SJSA1 (cell line): ENCODE measurements at regions not wholly inside any gene's neighbourhood (a gene's known extent, or its start where the extent isn't known, plus 50 kb on each side); places are given as distances from the start of the nearest gene placed in this dataset.

Source experiments
- DNase-seq, 2 experiments: peaks; one replicate each; pipeline ENCODE4 v3.0.0-alpha.2; 2015 to 2020; ENCODE audit warnings: low spot score in 2 of 2, low read depth in 1 of 2
- H3K27ac ChIP-seq: fragments of 250-450 bp; sonication (Bioruptor Pico); 2 replicates; pipeline ENCODE4 v1.5.1; 2020; ENCODE audit warnings: mild to moderate bottlenecking, moderate library complexity
- H3K27me3 ChIP-seq: fragments of 250-450 bp; sonication (Bioruptor Pico); replicated peaks from 2 replicates; pipeline ENCODE4 v1.5.1; 2020; ENCODE audit warnings: mild to moderate bottlenecking, moderate library complexity
- H3K36me3 ChIP-seq: fragments of 250-450 bp; sonication (Bioruptor Pico); 2 replicates; pipeline ENCODE4 v1.5.1; 2020; ENCODE audit warnings: mild to moderate bottlenecking
- H3K4me1 ChIP-seq: fragments of 250-450 bp; sonication (Bioruptor Pico); replicated peaks from 2 replicates; pipeline ENCODE4 v1.6.1; 2021; ENCODE audit warnings: mild to moderate bottlenecking
- H3K4me3 ChIP-seq: fragments of 250-450 bp; sonication (Bioruptor Pico); 2 replicates; pipeline ENCODE4 v1.5.1; 2020; ENCODE audit warnings: mild to moderate bottlenecking
- H3K9me3 ChIP-seq: fragments of 250-450 bp; sonication (Bioruptor Pico); replicated peaks from 2 replicates; pipeline ENCODE4 v1.5.1; 2020; ENCODE audit warnings: mild to moderate bottlenecking

GRCh38 chr16:51924744-51925143 lies 622.2 kb downstream of the TOX3 start:
- no peaks in the 10 kb centered on the region for H3K36me3 ChIP-seq
- no peaks in the 10 kb centered on the region for H3K27me3 ChIP-seq
- H3K27ac ChIP-seq, result no peak overlapping the region
- H3K4me1 ChIP-seq, result no peaks in the 10 kb centered on the region
- H3K9me3 ChIP-seq, result no peaks in the 10 kb centered on the region
- no peak for DNase-seq
- no peak overlapping the region for H3K4me3 ChIP-seq

GRCh38 chr16:51922476-51922875 lies 624.5 kb downstream of the TOX3 start:
- H3K9me3 ChIP-seq, result no peaks in the 10 kb centered on the region
- no peak for DNase-seq
- no peak overlapping the region for H3K4me3 ChIP-seq
- no peaks in the 10 kb centered on the region for H3K4me1 ChIP-seq
- H3K27me3 ChIP-seq, result no peaks in the 10 kb centered on the region
- H3K36me3 ChIP-seq, result no peaks in the 10 kb centered on the region
- no peak overlapping the region for H3K27ac ChIP-seq

DNA sequence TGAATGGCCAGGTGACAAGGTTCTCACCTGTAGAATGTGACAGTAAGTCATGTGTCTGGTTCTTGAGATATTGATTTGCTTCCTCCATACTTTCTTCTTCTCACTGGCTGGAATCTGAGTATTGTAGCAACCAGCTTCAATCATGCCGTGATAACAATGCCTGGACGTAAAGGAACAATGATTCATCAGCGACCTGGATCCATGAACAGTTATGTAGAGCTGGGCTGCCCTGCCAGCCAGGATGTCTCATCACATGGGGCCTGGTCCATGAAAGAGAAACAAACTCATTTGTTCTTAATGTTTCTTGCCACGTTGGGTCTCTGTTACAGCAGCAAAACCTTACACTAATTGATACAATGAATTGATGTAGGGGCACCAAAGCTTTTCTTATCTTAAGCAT lies 627.2 kb downstream of the TOX3 start:
- no peak overlapping the region for H3K4me3 ChIP-seq
- H3K27ac ChIP-seq, result no peak overlapping the region
- DNase-seq, result no peak
- no peaks in the 10 kb centered on the region; the same call in 1 of the 2 replicates for H3K9me3 ChIP-seq
- no peaks in the 10 kb centered on the region for H3K4me1 ChIP-seq
- no peaks in the 10 kb centered on the region for H3K36me3 ChIP-seq
- H3K27me3 ChIP-seq, result no peaks in the 10 kb centered on the region

DNA sequence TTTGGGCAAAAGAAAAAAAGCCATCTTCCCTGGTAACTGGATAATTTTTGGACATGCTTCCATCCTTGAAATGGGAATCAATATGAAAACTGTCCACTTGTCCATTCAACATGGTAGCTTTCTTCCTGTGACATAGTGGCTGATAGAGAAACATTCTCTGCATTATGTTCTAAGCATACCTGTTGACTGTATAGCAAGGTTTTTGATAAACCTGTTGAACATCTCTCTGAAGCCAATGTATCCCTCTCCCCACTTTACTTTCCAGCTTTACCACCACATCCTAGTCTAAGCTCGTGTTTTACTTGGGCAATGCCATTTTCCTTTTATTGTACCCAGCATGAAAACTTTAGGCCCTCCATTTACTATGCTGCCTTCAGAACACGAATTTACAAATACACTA lies 630.1 kb downstream of the TOX3 start:
- H3K4me3 ChIP-seq, result no peak overlapping the region
- H3K36me3 ChIP-seq, result no peaks in the 10 kb centered on the region
- no peaks in the 10 kb centered on the region for H3K27me3 ChIP-seq
- DNase-seq, result no peak
- H3K4me1 ChIP-seq, result no peaks in the 10 kb centered on the region
- no peak overlapping the region for H3K27ac ChIP-seq
- H3K9me3 ChIP-seq, result no peaks in the 10 kb centered on the region; the same call in 1 of the 2 replicates

- no peak overlapping the region for H3K27ac ChIP-seq
Measured at GRCh38 chr16:51916231-51916630, 630.7 kb downstream of the TOX3 start.

DNA sequence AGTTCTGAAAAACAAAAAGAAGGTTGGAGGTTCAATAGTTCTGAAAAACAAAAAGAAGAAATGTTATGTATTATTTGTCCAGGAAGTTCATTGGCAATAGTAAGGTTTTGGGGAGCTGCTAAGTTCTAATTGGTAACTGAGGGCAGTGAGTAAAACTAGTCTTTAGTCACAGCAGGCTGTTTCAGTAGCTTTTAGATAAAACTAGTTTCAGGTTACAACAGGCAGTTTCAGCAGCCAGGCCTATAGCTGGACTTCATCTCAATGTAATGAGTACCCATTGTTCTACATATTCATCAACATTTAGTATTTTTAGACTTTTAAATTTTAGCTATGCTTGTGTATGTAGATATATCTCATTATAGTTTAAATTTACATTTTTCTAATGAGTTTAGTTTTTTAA lies 639.3 kb downstream of the TOX3 start:
- no peaks in the 10 kb centered on the region for H3K36me3 ChIP-seq
- H3K9me3 ChIP-seq, result no peaks in the 10 kb centered on the region

More at GRCh38 chr16:51916231-51916630, 630.7 kb downstream of the TOX3 start:
- DNase-seq, result no peak
- Histone ChIP-seq H3K9me3 (no peaks in the 10 kb centered on the region; the same call in 1 of the 2 replicates), H3K4me1 (no peaks in the 10 kb centered on the region), H3K27me3 (no peaks in the 10 kb centered on the region), H3K4me3 (no peak overlapping the region), H3K36me3 (no peaks in the 10 kb centered on the region)

GRCh38 chr16:51900221-51900780 lies 646.6 kb downstream of the TOX3 start:
- H3K4me3 ChIP-seq, result no peak overlapping the region
- H3K9me3 ChIP-seq, result no peaks in the 10 kb centered on the region
- no peaks in the 10 kb centered on the region for H3K4me1 ChIP-seq
- no peak overlapping the region for H3K27ac ChIP-seq
- no peaks in the 10 kb centered on the region for H3K36me3 ChIP-seq
- no peak for DNase-seq
- H3K27me3 ChIP-seq, result no peaks in the 10 kb centered on the region

More for the DNA sequence above, 639.3 kb downstream of the TOX3 start:
- no peak for DNase-seq
- Histone ChIP-seq H3K27me3 (no peaks in the 10 kb centered on the region), H3K4me1 (no peaks in the 10 kb centered on the region), H3K27ac (no peak overlapping the region), H3K4me3 (no peak overlapping the region)

DNA sequence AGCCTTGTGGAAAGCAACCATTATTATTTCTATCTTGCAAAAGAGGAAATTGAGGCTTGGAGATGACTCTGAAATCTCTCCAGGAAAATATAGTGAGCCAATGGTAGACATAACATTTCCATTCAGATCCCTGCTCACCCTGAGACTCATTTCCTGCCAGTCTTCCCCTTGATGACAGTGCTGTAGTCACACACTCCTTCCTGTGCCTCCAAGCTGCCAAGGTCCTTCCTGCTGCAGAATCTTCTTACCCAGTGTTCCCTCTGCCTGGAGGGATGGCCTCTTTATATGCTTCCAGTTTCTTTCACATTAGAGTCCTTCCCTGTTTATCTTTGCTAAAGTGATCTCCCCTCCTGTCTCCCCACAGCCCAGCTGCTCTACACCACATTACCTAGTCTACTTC lies 648.1 kb downstream of the TOX3 start:
- Histone ChIP-seq H3K4me3 (no peak overlapping the region), H3K27me3 (no peaks in the 10 kb centered on the region), H3K4me1 (no peaks in the 10 kb centered on the region), H3K9me3 (no peaks in the 10 kb centered on the region), H3K27ac (no peak overlapping the region), H3K36me3 (no peaks in the 10 kb centered on the region)
- no peak for DNase-seq

DNA sequence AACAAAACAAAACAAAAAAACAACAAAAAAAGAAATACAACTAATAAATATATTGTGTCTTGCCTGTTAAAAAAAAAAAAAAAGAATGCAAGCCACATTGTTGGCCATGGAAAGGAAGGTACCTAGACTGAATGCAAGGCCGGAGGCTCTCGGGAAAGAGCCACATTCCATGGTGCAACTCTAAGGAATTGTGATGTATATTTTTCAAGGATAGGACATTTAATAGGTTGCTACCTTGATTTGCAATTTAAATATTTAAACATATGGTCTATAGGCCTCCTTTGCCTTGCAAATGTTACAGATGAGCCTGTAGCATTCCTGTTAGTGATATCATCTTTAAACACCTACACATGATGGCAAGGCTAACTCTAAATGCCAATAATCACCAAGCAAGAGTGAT lies 650.9 kb downstream of the TOX3 start:
- no peak for DNase-seq

GRCh38 chr16:51892293-51893007 lies 654.5 kb downstream of the TOX3 start:
- Histone ChIP-seq H3K36me3 (no peaks in the 10 kb centered on the region), H3K27me3 (no peaks in the 10 kb centered on the region), H3K4me1 (peaks cover 13% of the 10 kb centered on the region), H3K4me3 (no peak overlapping the region), H3K9me3 (no peaks in the 10 kb centered on the region), H3K27ac (no peak overlapping the region)
- DNase-seq, result no peak

More for the DNA sequence above, 650.9 kb downstream of the TOX3 start:
- Histone ChIP-seq H3K36me3 (no peaks in the 10 kb centered on the region), H3K27me3 (no peaks in the 10 kb centered on the region), H3K9me3 (no peaks in the 10 kb centered on the region), H3K4me1 (peaks cover 3% of the 10 kb centered on the region; the same call in 1 of the 2 replicates), H3K27ac (no peak overlapping the region), H3K4me3 (no peak overlapping the region)

DNA sequence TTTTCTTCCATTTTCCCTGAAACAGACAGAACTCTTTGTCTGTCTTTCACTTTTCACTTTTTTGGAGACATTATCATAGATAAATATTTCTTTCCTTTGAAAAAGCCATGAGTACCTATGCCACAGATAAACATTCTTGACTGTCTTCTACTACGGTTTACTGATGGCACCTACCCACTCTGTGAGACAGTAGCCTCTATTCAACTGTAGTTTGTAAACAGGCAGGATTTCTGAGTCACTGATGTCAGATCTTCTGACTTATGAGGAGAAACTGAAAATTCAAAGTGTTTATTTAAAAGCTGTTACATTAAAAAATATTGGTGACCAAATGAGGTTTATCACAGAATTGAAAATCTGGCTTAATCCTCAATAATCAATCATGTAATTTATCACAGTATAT lies 658.4 kb downstream of the TOX3 start:
- Histone ChIP-seq H3K27me3 (no peaks in the 10 kb centered on the region), H3K27ac (no peak overlapping the region), H3K9me3 (no peaks in the 10 kb centered on the region), H3K4me3 (no peak overlapping the region), H3K4me1 (peaks cover 13% of the 10 kb centered on the region), H3K36me3 (no peaks in the 10 kb centered on the region)
- DNase-seq, result no peak

DNA sequence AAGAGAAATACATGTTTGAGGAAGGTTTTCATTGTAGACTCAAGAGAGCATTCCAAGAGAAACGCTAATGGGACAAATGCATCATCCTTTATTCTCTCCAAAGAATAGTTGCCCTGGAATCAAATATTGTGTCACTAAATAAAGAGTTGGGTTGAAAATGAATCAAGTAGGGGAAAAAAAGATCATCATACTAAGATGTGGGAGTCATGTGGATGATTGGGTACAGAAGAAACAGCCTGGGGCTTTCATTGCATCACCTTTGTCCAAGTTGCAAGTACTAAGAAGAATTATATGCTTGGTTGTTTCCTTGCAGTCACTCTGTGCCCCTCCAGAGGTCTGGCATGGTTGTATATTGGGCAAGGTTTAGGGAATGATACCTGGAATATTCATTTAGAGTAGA lies 658.9 kb downstream of the TOX3 start:
- Histone ChIP-seq H3K27me3 (no peaks in the 10 kb centered on the region), H3K9me3 (no peaks in the 10 kb centered on the region), H3K36me3 (no peaks in the 10 kb centered on the region), H3K27ac (no peak overlapping the region), H3K4me1 (peaks cover 13% of the 10 kb centered on the region), H3K4me3 (no peak overlapping the region)
- DNase-seq, result no peak

DNA sequence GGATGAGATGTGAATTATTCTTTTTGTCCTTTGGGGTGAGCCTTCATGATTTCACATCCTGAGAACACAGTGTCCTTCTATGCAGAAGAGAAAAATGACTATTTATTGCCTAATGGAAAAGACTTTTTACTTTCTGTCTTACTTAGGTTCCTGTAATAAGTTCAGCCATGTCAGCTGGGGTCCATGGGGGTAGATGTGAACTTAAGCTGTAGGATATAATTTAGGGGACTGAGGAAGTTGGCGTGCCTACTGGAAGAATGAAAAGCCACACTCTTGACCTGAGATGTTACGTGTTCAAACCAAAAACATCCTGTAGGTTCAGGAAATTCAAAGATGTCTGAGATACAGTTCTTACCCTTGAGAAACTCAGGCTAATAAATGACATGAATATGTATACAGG lies 660.5 kb downstream of the TOX3 start:
- DNase-seq, result no peak
- Histone ChIP-seq H3K27me3 (no peaks in the 10 kb centered on the region), H3K9me3 (no peaks in the 10 kb centered on the region), H3K27ac (no peak overlapping the region), H3K4me1 (peaks cover 25% of the 10 kb centered on the region), H3K4me3 (no peak overlapping the region), H3K36me3 (no peaks in the 10 kb centered on the region)

GRCh38 chr16:51884773-51885172 lies 662.2 kb downstream of the TOX3 start:
- no peak for DNase-seq

More at GRCh38 chr16:51884773-51885172, 662.2 kb downstream of the TOX3 start:
- no peaks in the 10 kb centered on the region for H3K36me3 ChIP-seq
- H3K4me1 ChIP-seq, result peaks cover 38% of the 10 kb centered on the region
- no peaks in the 10 kb centered on the region for H3K27me3 ChIP-seq
- H3K27ac ChIP-seq, result no peak overlapping the region
- H3K4me3 ChIP-seq, result no peak overlapping the region
- no peaks in the 10 kb centered on the region for H3K9me3 ChIP-seq
